ENCODE measurements at regions not wholly inside any gene's neighbourhood (a gene's known extent, or its start where the extent isn't known, plus 50 kb on each side); places are given as distances from the start of the nearest gene placed in this dataset.

DNA sequence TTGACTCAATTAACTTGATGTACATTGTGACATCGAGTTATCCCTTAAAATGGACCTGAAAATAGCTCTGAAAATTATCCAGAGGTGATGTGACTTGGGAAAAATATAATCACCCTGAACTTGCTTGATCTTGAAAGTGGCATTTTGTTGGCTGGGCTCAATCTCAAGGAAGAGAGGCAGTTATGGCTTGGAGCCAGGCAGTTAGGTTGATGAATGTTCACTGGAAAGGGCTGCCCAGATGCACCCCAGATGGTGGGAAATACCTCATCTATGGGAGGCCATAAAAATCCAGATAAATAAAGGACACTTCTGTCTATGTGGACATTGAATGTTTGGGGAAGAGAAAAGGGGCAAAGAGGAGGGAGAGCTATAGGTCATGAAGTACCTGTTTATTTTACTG lies 55.7 kb upstream of the OR5AN1 start:
- Histone ChIP-seq H3K27me3 (replicated peaks) (no peaks in the 10 kb centered on the region), H3K4me3 (ENCODE audit: low read depth, low read length) (no peak overlapping the region), H3K27ac (no peak overlapping the region), H3K36me3 (replicated peaks) (no peaks in the 10 kb centered on the region)
- in situ Hi-C loops (cut with HindIII; ENCODE audit: low pct_ligation_motif_present, low sequenced_read_pairs), result no loop called here
- TF ChIP-seq, protein P1, sequence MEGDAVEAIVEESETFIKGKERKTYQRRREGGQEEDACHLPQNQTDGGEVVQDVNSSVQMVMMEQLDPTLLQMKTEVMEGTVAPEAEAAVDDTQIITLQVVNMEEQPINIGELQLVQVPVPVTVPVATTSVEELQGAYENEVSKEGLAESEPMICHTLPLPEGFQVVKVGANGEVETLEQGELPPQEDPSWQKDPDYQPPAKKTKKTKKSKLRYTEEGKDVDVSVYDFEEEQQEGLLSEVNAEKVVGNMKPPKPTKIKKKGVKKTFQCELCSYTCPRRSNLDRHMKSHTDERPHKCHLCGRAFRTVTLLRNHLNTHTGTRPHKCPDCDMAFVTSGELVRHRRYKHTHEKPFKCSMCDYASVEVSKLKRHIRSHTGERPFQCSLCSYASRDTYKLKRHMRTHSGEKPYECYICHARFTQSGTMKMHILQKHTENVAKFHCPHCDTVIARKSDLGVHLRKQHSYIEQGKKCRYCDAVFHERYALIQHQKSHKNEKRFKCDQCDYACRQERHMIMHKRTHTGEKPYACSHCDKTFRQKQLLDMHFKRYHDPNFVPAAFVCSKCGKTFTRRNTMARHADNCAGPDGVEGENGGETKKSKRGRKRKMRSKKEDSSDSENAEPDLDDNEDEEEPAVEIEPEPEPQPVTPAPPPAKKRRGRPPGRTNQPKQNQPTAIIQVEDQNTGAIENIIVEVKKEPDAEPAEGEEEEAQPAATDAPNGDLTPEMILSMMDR (IDR thresholded peaks at IDR 0.05; ENCODE audit: low read depth, low read length, missing control alignments), result no peak
- DNase-seq, result no peak

DNA sequence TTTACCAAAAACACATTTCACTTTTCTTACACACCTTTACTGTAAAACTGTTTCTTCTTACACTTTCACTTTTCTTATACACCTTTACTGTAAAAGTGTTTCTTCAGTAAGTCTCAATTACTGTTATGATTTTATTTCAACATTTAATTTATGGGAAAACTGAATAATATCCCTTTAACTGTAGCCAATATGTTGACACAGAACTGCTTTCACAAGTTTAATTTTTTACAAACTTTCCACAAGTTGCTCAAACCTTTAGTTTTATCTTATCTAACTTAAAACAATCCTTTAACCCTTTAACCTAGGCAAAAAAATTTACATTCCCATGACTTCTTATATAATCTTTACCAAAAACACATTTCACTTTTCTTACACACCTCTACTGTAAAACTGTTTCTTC lies 63.3 kb upstream of the OR5AN1 start:
- no peak for DNase-seq
- Histone ChIP-seq H3K36me3 (replicated peaks) (no peaks in the 10 kb centered on the region), H3K27ac (no peak overlapping the region), H3K4me3 (ENCODE audit: low read depth, low read length) (no peak overlapping the region), H3K27me3 (replicated peaks) (no peaks in the 10 kb centered on the region)
- TF ChIP-seq, protein P1 (IDR thresholded peaks at IDR 0.05; ENCODE audit: low read depth, low read length, missing control alignments), result no peak
- in situ Hi-C loops (cut with HindIII; ENCODE audit: low pct_ligation_motif_present, low sequenced_read_pairs), result no loop called here

DNA sequence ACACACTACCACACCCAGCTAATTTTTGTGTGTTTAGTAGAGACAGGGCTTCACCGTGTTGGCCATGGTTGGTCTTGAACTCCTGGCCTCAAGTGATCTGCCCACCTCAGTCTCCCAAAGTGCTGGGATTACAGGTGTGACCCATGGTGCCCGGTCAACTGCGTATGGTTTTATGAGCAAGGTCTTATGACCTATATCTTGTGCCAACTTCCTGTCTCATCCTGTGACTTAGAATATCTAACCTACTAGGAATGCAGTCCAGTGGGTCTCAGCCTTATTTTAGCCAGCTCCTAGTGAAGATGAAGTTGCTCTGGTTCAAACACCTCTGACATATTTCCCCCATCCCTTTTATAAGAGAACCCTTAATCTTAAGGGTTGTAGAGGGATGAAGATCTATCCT lies 66.1 kb upstream of the OR5AN1 start:
- no peak overlapping the region for H3K4me3 ChIP-seq (ENCODE audit: low read depth, low read length)
- H3K27ac ChIP-seq, result no peak overlapping the region
- no peaks in the 10 kb centered on the region for H3K36me3 ChIP-seq (replicated peaks)
- H3K27me3 ChIP-seq (replicated peaks), result no peaks in the 10 kb centered on the region
- no peak for DNase-seq
- TF ChIP-seq, protein P1 (IDR thresholded peaks at IDR 0.05; ENCODE audit: low read depth, low read length, missing control alignments), result no peak
- in situ Hi-C loops (cut with HindIII; ENCODE audit: low pct_ligation_motif_present, low sequenced_read_pairs), result no loop called here

DNA sequence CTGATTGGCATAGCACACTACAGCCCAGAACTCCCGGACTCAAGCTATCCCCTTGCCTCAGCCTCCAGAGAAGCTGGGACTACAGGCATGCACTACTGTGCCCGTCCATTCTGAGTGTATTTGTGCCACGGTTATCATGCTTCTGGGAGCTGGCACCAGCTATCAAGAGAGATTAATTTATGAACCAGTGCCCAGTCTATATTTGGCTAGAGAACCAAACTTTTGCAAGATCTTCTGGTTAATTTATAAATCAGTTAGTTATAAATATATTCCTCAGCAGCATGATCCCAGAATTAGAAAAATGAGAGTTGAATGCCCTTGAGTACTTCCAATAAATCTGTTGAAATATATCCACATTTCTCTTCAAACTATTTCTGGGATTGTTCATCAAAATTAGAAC lies 67.5 kb upstream of the OR5AN1 start:
- DNase-seq, result no peak
- TF ChIP-seq, protein P1 (IDR thresholded peaks at IDR 0.05; ENCODE audit: low read depth, low read length, missing control alignments), result no peak
- H3K27me3 ChIP-seq (replicated peaks), result no peaks in the 10 kb centered on the region
- H3K27ac ChIP-seq, result no peak overlapping the region
- H3K36me3 ChIP-seq (replicated peaks), result no peaks in the 10 kb centered on the region
- in situ Hi-C loops (cut with HindIII; ENCODE audit: low pct_ligation_motif_present, low sequenced_read_pairs), result no loop called here
- no peak overlapping the region for H3K4me3 ChIP-seq (ENCODE audit: low read depth, low read length)

DNA sequence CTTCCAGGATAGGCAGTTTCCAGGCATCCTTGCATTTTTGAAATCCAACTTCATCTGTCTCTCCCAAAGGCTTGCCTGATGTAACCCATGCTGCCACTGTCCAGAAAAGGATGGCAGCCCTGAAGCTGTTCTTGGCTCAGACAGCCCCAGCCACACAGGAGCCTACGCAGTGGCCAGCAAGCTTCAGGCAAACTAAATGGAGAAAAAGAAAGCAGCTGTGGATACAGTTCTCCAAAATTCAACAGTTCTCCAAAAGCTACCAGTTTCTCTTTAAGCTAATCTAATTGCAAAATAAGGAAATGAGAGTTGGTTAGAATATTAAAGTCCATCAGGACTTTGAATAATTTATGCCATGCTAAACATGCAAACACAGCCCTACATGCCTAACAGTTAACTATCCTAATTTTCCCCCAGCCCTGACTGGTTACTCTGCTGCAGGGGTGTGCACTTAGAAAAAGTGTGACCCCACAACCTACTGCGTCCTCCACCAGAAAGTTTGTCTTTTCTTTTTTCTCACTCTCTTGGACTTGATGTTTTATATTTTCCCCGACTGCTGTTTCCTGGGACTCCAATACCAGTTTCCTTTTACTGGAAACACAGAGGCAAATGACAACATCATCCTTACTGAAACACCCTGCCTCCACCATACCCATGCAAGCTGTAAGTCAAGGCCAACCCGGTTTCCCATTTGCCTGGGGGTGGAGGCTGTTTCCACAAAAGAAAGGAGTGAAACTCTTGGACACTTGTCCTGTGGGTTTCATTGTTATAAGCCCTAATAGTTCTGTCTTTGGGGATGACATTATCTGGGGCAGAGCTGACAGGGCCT lies 69.1 kb upstream of the OR5AN1 start:
- TF ChIP-seq, protein P1 (IDR thresholded peaks at IDR 0.05; ENCODE audit: low read depth, low read length, missing control alignments), result no peak
- H3K27me3 ChIP-seq (replicated peaks), result no peaks in the 10 kb centered on the region
- in situ Hi-C loops (cut with HindIII; ENCODE audit: low pct_ligation_motif_present, low sequenced_read_pairs), result no loop called here
- DNase-seq, result no peak
- H3K36me3 ChIP-seq (replicated peaks), result no peaks in the 10 kb centered on the region
- no peak overlapping the region for H3K4me3 ChIP-seq (ENCODE audit: low read depth, low read length)
- no peak overlapping the region for H3K27ac ChIP-seq
